ENCODE measurements at regions not wholly inside any gene's neighbourhood (a gene's known extent, or its start where the extent isn't known, plus 50 kb on each side); places are given as distances from the start of the nearest gene placed in this dataset.

- no peak for TF ChIP-seq MAFK (IDR thresholded peaks at IDR 0.05; ENCODE audit: low read length)
- TF ChIP-seq MED1 (CRISPR knock-in tag; IDR thresholded peaks at IDR 0.05; ENCODE audit: borderline replicate concordance) = no peak
- TF ChIP-seq NR2C2 (CRISPR knock-in tag; IDR thresholded peaks at IDR 0.05) = no peak
- TF ChIP-seq NR2C2 (tag; IDR thresholded peaks at IDR 0.05) = peak; percentile 51; the same call in 1 of the 2 replicates
These were observed 155.2 kb downstream of the CEBPB start (continued) for GRCh38 chr20:50345712-50346373.

- H4K20me1 ChIP-seq (replicated peaks; ENCODE audit: control insufficient read depth, insufficient read depth, low read length) = no peaks in the 10 kb centered on the region
- H3K9me1 ChIP-seq (ENCODE audit: control insufficient read depth, insufficient read depth, low read length) = no peaks in the 10 kb centered on the region
- H3K36me3 ChIP-seq (ENCODE audit: control insufficient read depth, insufficient read depth, low read length) = no peaks in the 10 kb centered on the region
- CTCF ChIA-PET (ENCODE audit: low intra/inter-chr PET ratio) = no interaction called here
- in situ Hi-C loops (cut with MboI) (loop anchor here (5.0 kb wide), 1 partner anchor 116 kb away; no protein-coding TSS in a partner anchor), intact Hi-C loops (cut with micrococcal nuclease) (loop anchor here (5.0 kb wide), 1 partner anchor 116 kb away; no protein-coding TSS in a partner anchor)
- POLR2A ChIA-PET = interaction anchor here (0.7 to 1.4 kb wide), 8 partner anchors 8 to 327 kb away, joined by 3 to 5 read pairs (median 3); no protein-coding TSS in a partner anchor
- H3K27me3 ChIP-seq (ENCODE audit: control insufficient read depth in 2 of 2, insufficient read depth in 2 of 2, low read length in 2 of 2) = no peaks in the 10 kb centered on the region
- WGBS (ENCODE audit: insufficient coverage, low coverage, missing lambda C conversion rate) = 57% methylated on average over 26 of the region's 26 CpGs
- H3K4me3 ChIP-seq = no peak overlapping the region
- H3K9me3 ChIP-seq (replicated peaks; ENCODE audit: control insufficient read depth, insufficient read depth, low read depth, low read length) = no peaks in the 10 kb centered on the region
- ATAC-seq = no peak
- no peak for DNase-seq (ENCODE audit: extremely low read depth in 1 of 4, low spot score in 3 of 4)
- no peak for FAIRE-seq
- H3K27ac ChIP-seq (ENCODE audit: extremely low read depth, low read depth, low read length) = no peak overlapping the region
- H2AFZ ChIP-seq (ENCODE audit: low read depth, low read length) = no peak overlapping the region
- no peak overlapping the region; a peak in 1 of 4 replicates for H3K9ac ChIP-seq (ENCODE audit: insufficient read depth in 1 of 2, low read depth in 2 of 2, low read length in 2 of 2)
- no TSS peak for BruUV-seq (replicated peaks)
- no peaks in the 10 kb centered on the region for H3K79me2 ChIP-seq (ENCODE audit: control insufficient read depth, insufficient read depth, low read length)
- H3K4me1 ChIP-seq (replicated peaks in 1 of 2; ENCODE audit: control insufficient read depth in 2 of 2, insufficient read depth in 2 of 2, low read length in 2 of 2) = peaks cover 25 to 28% of the 10 kb centered on the region in 2 experiments
- H3K4me2 ChIP-seq (ENCODE audit: insufficient read depth, low read length) = no peak overlapping the region
- no peak for TF ChIP-seq SRF (CRISPR knock-in tag; IDR thresholded peaks at IDR 0.05)
- TF ChIP-seq ZNF316 (IDR thresholded peaks at IDR 0.05) = no peak
- TF ChIP-seq ZFX (CRISPR knock-in tag; IDR thresholded peaks at IDR 0.05) = no peak
- TF ChIP-seq KDM1A (IDR thresholded peaks at IDR 0.05) = 0 out of 4 replicates have a peak, but pooled peaks of 1 of the 2 experiments have one; percentile 29
- TF ChIP-seq RERE (CRISPR knock-in tag; IDR thresholded peaks at IDR 0.05; ENCODE audit: borderline replicate concordance) = 0 out of 2 replicates have a peak, but pooled peaks have one; percentile 22
- 0 out of 2 replicates have a peak, but pooled peaks have one; percentile 30 for TF ChIP-seq NFIC (IDR thresholded peaks at IDR 0.05)
- TF ChIP-seq CREB5 (CRISPR knock-in tag; IDR thresholded peaks at IDR 0.05) = no peak
- TF ChIP-seq MAX (CRISPR knock-in tag; IDR thresholded peaks at IDR 0.05) = 0 out of 2 replicates have a peak, but pooled peaks have one; percentile 21
These were observed 156.0 kb downstream of the CEBPB start for GRCh38 chr20:50346374-50347283.

All from K562 (cell line).